ENCODE measurements at regions not wholly inside any gene's neighbourhood (a gene's known extent, or its start where the extent isn't known, plus 50 kb on each side); places are given as distances from the start of the nearest gene placed in this dataset.

DNA sequence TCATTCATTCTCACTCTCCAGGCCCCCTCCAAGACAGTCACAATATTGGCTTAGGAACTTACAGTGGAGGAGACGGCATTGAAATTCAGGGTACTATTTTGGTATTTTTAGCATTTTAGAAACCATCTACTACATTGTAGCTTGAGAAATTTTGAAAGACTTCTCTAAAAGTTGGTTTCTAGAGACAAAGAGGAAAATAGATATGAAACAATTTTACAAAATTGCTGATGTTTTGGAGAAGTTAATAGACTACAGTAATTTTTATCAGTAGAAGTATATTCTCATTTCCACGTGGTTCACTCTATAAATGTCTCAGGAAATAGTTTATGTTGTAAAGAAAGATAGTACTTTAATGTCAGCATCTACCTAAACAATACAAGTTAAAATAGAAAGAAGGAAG lies 63.2 kb upstream of the ZSWIM6 start:
- CTCF ChIA-PET, result no interaction called here

DNA sequence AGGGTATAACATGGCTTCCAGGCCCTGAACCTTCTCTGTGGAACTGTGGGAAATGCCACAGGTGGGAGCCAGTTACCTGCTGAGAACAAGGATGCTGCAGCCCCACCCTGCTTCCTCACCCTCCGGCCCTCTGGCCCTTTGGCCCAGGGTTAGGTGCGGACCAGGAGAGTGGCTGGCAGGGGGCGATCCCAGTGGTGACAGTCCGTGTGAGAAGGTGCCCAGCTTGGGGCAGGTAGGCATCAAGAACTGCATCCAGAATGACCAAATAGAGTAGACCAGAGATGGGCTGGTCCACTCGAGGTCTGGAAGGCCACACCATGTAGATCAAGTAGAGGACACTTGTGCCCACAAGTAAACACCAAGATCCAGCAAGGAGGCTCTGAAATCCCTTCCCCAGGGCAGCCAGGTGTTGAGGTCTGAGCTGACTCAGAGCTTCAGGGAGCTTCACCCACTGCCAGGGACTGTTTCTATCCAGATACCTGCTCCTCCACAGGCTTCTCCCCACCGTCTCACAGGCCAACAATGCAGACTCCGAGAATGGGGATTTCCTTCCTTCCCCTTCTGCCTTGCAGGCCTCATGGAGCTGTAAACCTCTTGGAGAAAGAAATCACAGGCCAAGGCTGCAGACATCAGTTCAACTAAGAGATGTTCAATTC lies 61.4 kb upstream of the ZSWIM6 start:
- no peaks in the 10 kb centered on the region for H4K20me1 ChIP-seq (ENCODE audit: insufficient read depth)
- intact Hi-C loops (cut with micrococcal nuclease), result no loop called here
- H3K4me3 ChIP-seq (replicated peaks in 1 of 2; ENCODE audit: low read depth in 1 of 2, low read length in 2 of 2), result no peak overlapping the region
- H3K4me1 ChIP-seq (ENCODE audit: control insufficient read depth in 1 of 2, insufficient read depth in 2 of 2, low read length in 2 of 2), result peaks cover 0 to 6% of the 10 kb centered on the region in 2 experiments; a peak in 2 of 4 replicates
- ATAC-seq, result no peak
- RAD21 ChIA-PET (ENCODE audit: low non-redundant PET in 1 of 2, low total read pairs in 2 of 2, uncharacterized antibody in 2 of 2, unreplicated experiment in 2 of 2), result no interaction called here
- H3K27me3 ChIP-seq (ENCODE audit: insufficient read depth, low read length), result no peaks in the 10 kb centered on the region
- no peak overlapping the region for H3K27ac ChIP-seq (ENCODE audit: low read depth, low read length)
- H3K9me3 ChIP-seq (ENCODE audit: control insufficient read depth in 1 of 2, insufficient read depth in 1 of 2, low read depth in 1 of 2, low read length in 2 of 2), result no peaks in the 10 kb centered on the region
- no peak for DNase-seq (ENCODE audit: low read depth, low spot score)
- no peaks in the 10 kb centered on the region for H3K79me2 ChIP-seq (ENCODE audit: insufficient read depth, low read length)
- no peaks in the 10 kb centered on the region for H3K36me3 ChIP-seq (ENCODE audit: control insufficient read depth in 1 of 2, insufficient read depth in 2 of 2, low read length in 2 of 2)
- CTCF ChIA-PET, result no interaction called here
- no peak overlapping the region for H3K9ac ChIP-seq (ENCODE audit: low read length)
- no peaks in the 10 kb centered on the region for H3K9me2 ChIP-seq (ENCODE audit: insufficient read depth)
- TF ChIP-seq, protein P1, sequence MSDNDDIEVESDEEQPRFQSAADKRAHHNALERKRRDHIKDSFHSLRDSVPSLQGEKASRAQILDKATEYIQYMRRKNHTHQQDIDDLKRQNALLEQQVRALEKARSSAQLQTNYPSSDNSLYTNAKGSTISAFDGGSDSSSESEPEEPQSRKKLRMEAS (IDR thresholded peaks at IDR 0.05), result no peak
- no peak for TF ChIP-seq ZFX (IDR thresholded peaks at IDR 0.05)
- TF ChIP-seq SIN3A (IDR thresholded peaks at IDR 0.05; ENCODE audit: low read depth), result no peak
- TF ChIP-seq JUND (IDR thresholded peaks at IDR 0.05), result no peak
- no peak overlapping the region for H2AFZ ChIP-seq (ENCODE audit: low read depth, low read length, poor library complexity, severe bottlenecking)
- no TSS peak for BruUV-seq (replicated peaks)
- POLR2A ChIA-PET, result interaction anchor here (0.7 kb wide), 1 partner anchor 1460 kb away, joined by 5 read pairs; no protein-coding TSS in a partner anchor
- no peak overlapping the region for H3K4me2 ChIP-seq (ENCODE audit: low read length)

More for the DNA sequence above, 63.2 kb upstream of the ZSWIM6 start:
- POLR2A ChIA-PET, result no interaction called here
- H3K4me2 ChIP-seq (ENCODE audit: low read length), result no peak overlapping the region
- DNase-seq (ENCODE audit: low read depth, low spot score) (no peak), ATAC-seq (no peak)
- H4K20me1 ChIP-seq (ENCODE audit: insufficient read depth), result no peaks in the 10 kb centered on the region
- H3K4me3 ChIP-seq (replicated peaks in 1 of 2; ENCODE audit: low read depth in 1 of 2, low read length in 2 of 2), result no peak overlapping the region
- H3K9me2 ChIP-seq (ENCODE audit: insufficient read depth), result no peaks in the 10 kb centered on the region
- BruUV-seq (replicated peaks), result no TSS peak
- no peak overlapping the region for H2AFZ ChIP-seq (ENCODE audit: low read depth, low read length, poor library complexity, severe bottlenecking)
- H3K9me3 ChIP-seq (ENCODE audit: control insufficient read depth in 1 of 2, insufficient read depth in 1 of 2, low read depth in 1 of 2, low read length in 2 of 2), result no peaks in the 10 kb centered on the region
- no peak overlapping the region for H3K9ac ChIP-seq (ENCODE audit: low read length)
- H3K79me2 ChIP-seq (ENCODE audit: insufficient read depth, low read length), result no peaks in the 10 kb centered on the region
- RAD21 ChIA-PET (ENCODE audit: low non-redundant PET in 1 of 2, low total read pairs in 2 of 2, uncharacterized antibody in 2 of 2, unreplicated experiment in 2 of 2), result no interaction called here
- TF ChIP-seq ZNF274 (IDR thresholded peaks at IDR 0.05; ENCODE audit: low read depth, low read length), result no peak
- TF ChIP-seq, protein P2, sequence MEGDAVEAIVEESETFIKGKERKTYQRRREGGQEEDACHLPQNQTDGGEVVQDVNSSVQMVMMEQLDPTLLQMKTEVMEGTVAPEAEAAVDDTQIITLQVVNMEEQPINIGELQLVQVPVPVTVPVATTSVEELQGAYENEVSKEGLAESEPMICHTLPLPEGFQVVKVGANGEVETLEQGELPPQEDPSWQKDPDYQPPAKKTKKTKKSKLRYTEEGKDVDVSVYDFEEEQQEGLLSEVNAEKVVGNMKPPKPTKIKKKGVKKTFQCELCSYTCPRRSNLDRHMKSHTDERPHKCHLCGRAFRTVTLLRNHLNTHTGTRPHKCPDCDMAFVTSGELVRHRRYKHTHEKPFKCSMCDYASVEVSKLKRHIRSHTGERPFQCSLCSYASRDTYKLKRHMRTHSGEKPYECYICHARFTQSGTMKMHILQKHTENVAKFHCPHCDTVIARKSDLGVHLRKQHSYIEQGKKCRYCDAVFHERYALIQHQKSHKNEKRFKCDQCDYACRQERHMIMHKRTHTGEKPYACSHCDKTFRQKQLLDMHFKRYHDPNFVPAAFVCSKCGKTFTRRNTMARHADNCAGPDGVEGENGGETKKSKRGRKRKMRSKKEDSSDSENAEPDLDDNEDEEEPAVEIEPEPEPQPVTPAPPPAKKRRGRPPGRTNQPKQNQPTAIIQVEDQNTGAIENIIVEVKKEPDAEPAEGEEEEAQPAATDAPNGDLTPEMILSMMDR (IDR thresholded peaks at IDR 0.05 in 2 of 3, conservative IDR thresholded peaks at IDR 0.05 in 1 of 3; ENCODE audit: borderline replicate concordance in 1 of 3, insufficient read depth in 1 of 3, low read depth in 2 of 3, low read length in 2 of 3), result no peak
- no peak overlapping the region for H3K27ac ChIP-seq (ENCODE audit: low read depth, low read length)
- no peaks in the 10 kb centered on the region for H3K4me1 ChIP-seq (ENCODE audit: control insufficient read depth in 1 of 2, insufficient read depth in 2 of 2, low read length in 2 of 2)
- intact Hi-C loops (cut with micrococcal nuclease), result no loop called here
- no peaks in the 10 kb centered on the region for H3K36me3 ChIP-seq (ENCODE audit: control insufficient read depth in 1 of 2, insufficient read depth in 2 of 2, low read length in 2 of 2)
- H3K27me3 ChIP-seq (ENCODE audit: insufficient read depth, low read length), result no peaks in the 10 kb centered on the region

Data from HCT116 (cell line).